IPS-18a (cell line): ENCODE measurements at regions not wholly inside any gene's neighbourhood (a gene's known extent, or its start where the extent isn't known, plus 50 kb on each side); places are given as distances from the start of the nearest gene placed in this dataset.
"Not testable (repeated sequence)": the region's sequence is repeated elsewhere in the genome, so short reads cannot be mapped to it uniquely, and the experiment has no call there.

ENCODE experiments used
- H3K27ac ChIP-seq: one replicate; pipeline ENCODE4 v1.5.1; 2013; ENCODE audit warnings: low read length
- H3K27me3 ChIP-seq: one replicate; pipeline ENCODE4 v1.6.1; 2013; ENCODE audit warnings: mild to moderate bottlenecking, low read length; ENCODE audit not compliant: control insufficient read depth, insufficient read depth
- H3K36me3 ChIP-seq: one replicate; pipeline ENCODE4 v1.6.1; 2013; ENCODE audit warnings: low read depth, low read length; ENCODE audit not compliant: control insufficient read depth
- H3K4me1 ChIP-seq: one replicate; pipeline ENCODE4 v1.6.1; 2013; ENCODE audit warnings: low read depth, low read length; ENCODE audit not compliant: control insufficient read depth
- H3K4me3 ChIP-seq: one replicate; pipeline ENCODE4 v1.5.1; 2013; ENCODE audit warnings: low read length
- H3K9ac ChIP-seq: one replicate; pipeline ENCODE4 v1.6.1; 2013; ENCODE audit warnings: mild to moderate bottlenecking, low read length, moderate library complexity
- H3K9me3 ChIP-seq: one replicate; pipeline ENCODE4 v1.6.1; 2013; ENCODE audit warnings: low read depth, low read length; ENCODE audit not compliant: control insufficient read depth

- H3K4me1 ChIP-seq, result no peaks in the 10 kb centered on the region
- H3K9me3 ChIP-seq, result no peaks in the 10 kb centered on the region
- no peak overlapping the region for H3K4me3 ChIP-seq
- no peak overlapping the region for H3K9ac ChIP-seq
- H3K36me3 ChIP-seq, result no peaks in the 10 kb centered on the region
- no peak overlapping the region for H3K27ac ChIP-seq
- H3K27me3 ChIP-seq, result no peaks in the 10 kb centered on the region
Measured at GRCh38 chr9:31323726-31324444, 1060.6 kb upstream of the ACO1 start.

- no peak overlapping the region for H3K9ac ChIP-seq
- no peaks in the 10 kb centered on the region for H3K27me3 ChIP-seq
- H3K4me1 ChIP-seq, result no peaks in the 10 kb centered on the region
- no peaks in the 10 kb centered on the region for H3K9me3 ChIP-seq
- no peaks in the 10 kb centered on the region for H3K36me3 ChIP-seq
- H3K4me3 ChIP-seq, result no peak overlapping the region
- no peak overlapping the region for H3K27ac ChIP-seq
Measured at GRCh38 chr9:31325778-31326177, 1058.7 kb upstream of the ACO1 start.

DNA sequence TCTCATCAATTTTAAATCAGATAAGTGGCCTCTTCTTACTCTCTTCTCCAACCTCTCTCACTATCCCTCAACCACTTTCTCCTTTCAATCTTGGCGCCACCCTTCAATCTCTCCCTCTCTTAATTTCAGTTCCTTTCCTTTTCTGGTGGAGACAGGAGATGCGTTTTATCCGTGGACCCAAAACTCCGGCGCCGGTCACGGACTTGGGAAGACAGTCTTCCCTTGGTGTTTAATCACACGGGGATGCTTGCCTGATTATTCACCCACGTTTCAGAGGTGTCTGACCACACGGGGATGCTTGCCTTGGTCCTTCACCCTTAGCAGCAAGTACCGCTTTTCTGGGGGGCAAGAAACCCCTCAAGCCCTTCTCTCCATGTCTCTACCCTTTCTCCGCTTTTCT lies 1057.6 kb upstream of the ACO1 start:
- not testable (repeated sequence) for H3K4me1 ChIP-seq, H3K9ac ChIP-seq, H3K4me3 ChIP-seq, H3K36me3 ChIP-seq, H3K9me3 ChIP-seq, H3K27me3 ChIP-seq, H3K27ac ChIP-seq

DNA sequence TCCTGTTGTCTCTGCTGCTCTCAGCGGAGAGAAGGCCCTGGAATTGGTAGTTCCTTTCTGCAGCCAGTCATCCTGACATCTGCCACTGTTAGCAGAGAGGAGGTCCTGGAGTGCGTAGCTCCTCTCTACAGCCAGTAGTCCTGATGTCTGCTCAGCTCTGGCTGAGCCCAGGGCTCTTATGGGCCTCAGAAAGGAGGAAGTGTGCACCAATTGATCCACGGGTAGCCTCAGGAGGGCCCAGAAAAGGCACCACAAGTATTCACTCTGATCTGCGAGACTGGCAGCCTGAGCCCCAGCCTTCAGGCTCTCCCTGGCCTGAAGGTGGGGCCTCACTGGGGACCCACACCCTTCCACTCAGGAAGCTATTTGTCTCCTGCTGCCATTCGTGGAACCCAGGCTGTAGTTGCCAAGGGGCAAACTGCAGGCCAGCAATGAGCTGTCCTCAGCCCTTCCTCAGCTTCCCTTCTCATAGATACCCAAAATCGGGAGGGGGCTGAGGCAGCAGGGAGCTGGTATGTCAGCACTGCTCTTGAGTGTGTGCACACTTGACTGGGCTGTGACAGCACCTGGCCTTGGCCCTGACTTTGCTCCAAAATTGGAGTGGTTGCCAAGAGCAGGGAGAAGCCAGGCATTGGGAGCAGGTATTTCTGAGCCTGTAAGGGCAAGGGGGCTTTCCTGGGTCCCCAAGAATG lies 1049.5 kb upstream of the ACO1 start:
- Histone ChIP-seq H3K4me1 (no peaks in the 10 kb centered on the region), H3K9ac (no peak overlapping the region), H3K4me3 (no peak overlapping the region), H3K9me3 (no peaks in the 10 kb centered on the region), H3K27ac (no peak overlapping the region), H3K36me3 (no peaks in the 10 kb centered on the region), H3K27me3 (no peaks in the 10 kb centered on the region)

- Histone ChIP-seq H3K4me1 (no peaks in the 10 kb centered on the region), H3K36me3 (no peaks in the 10 kb centered on the region), H3K4me3 (no peak overlapping the region), H3K27ac (no peak overlapping the region), H3K27me3 (no peaks in the 10 kb centered on the region), H3K9me3 (no peaks in the 10 kb centered on the region), H3K9ac (no peak overlapping the region)
Measured at GRCh38 chr9:31335529-31336234, 1048.8 kb upstream of the ACO1 start.

DNA sequence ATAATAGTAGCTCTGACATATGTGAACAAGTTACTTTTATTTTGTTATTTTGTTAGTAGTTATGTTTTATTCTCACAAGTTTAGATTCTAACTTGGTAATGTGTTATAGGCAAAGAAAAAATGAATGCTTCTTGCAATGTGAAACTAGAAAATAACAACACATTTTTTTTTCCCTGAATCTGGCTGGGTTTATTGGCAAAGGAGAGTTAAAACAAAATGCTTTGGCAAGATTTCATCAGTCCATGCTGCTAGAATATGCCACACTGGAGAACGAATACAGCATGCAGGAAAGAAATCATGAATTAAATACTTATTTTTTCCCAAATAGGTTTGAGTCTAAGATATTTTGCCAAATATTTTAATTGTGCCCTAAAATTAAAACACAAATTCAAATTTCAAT lies 1048.1 kb upstream of the ACO1 start:
- Histone ChIP-seq H3K27ac (no peak overlapping the region), H3K4me1 (no peaks in the 10 kb centered on the region), H3K36me3 (no peaks in the 10 kb centered on the region), H3K9ac (no peak overlapping the region), H3K4me3 (no peak overlapping the region), H3K27me3 (no peaks in the 10 kb centered on the region), H3K9me3 (no peaks in the 10 kb centered on the region)

DNA sequence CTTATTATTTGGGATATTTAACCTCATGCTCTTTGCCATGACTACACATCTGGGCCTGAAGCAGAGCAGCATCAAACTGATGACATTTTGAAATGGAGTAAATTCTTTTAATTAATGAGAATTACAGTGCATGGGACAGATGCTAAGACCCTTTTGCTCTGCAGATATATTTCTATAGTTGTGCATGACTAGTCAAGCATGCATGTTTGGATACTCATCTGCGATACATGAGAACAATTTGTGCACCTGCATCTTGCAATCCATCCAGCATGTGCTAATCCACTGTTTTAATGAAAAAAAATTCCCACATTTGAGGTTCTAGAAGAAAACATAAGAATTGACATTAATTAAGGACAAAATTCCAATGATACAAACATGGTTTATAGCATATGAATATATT lies 1047.6 kb upstream of the ACO1 start:
- H3K9me3 ChIP-seq, result no peaks in the 10 kb centered on the region
- no peak overlapping the region for H3K27ac ChIP-seq
- no peak overlapping the region for H3K9ac ChIP-seq
- no peaks in the 10 kb centered on the region for H3K27me3 ChIP-seq
- H3K4me1 ChIP-seq, result no peaks in the 10 kb centered on the region
- H3K4me3 ChIP-seq, result no peak overlapping the region
- H3K36me3 ChIP-seq, result no peaks in the 10 kb centered on the region

DNA sequence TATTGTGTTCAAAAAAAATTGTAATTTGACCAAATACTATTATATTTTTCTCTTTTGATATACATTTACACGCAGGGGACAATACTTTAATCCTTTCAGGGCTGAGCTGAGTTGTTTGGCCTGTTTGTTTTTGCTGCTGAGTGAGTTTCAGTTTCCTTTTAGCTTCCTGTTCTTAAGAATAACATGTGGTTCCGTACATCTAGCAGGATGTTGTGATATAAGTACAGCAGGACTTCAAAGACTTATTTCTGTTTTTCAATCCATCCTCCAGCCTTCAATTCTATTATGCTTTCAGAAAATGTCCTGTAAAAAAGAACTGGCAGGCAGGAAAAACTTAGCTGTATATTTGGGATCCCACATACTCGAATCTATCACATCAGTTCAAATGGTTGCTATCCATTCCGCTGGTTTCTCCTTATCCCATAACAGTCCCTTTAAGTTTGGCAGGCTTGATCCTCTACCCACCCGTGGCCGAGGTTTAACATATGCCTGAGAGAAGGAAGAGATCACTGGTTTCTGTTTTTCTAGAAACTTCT lies 1037.3 kb upstream of the ACO1 start:
- no peak overlapping the region for H3K9ac ChIP-seq
- no peak overlapping the region for H3K4me3 ChIP-seq
- H3K9me3 ChIP-seq, result no peaks in the 10 kb centered on the region
- peaks cover 4% of the 10 kb centered on the region for H3K4me1 ChIP-seq
- no peak overlapping the region for H3K27ac ChIP-seq
- H3K36me3 ChIP-seq, result no peaks in the 10 kb centered on the region
- H3K27me3 ChIP-seq, result no peaks in the 10 kb centered on the region

DNA sequence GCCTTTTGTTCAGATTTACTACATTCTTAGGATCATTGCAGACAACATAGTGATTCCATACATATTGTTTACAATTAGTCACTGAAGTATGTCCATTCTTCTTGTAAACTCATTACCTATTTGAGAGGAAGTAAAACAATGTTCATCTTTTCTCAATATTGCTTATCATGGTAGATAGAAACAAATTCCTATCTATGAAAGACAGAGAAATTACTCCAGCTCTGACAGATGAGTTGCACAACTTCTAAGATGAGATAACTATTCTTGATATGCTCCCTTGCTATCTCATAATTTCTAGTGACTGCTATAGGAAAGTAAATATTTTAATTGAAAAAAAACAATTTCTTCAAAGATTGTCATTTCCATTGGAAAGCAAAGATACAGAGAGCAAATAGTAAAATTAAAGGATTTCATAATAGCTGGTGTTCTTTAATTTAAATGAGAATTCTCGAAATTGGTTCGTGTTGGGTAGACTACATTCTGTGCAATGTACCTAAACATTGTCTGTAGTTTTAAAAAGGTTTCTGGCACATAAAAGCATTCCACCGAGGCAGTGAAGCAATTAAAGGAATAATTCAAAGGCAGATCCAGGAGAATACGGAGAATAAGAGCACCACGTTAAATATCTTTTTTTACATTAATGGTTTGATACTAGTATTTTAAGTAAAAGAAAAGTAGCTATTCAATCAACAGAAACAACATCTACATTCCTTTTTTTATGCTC lies 1029.1 kb upstream of the ACO1 start:
- H3K4me1 ChIP-seq, result no peaks in the 10 kb centered on the region
- H3K27me3 ChIP-seq, result no peaks in the 10 kb centered on the region
- no peak overlapping the region for H3K4me3 ChIP-seq
- H3K27ac ChIP-seq, result no peak overlapping the region
- H3K36me3 ChIP-seq, result no peaks in the 10 kb centered on the region
- no peaks in the 10 kb centered on the region for H3K9me3 ChIP-seq
- H3K9ac ChIP-seq, result no peak overlapping the region

GRCh38 chr9:31355965-31356364 lies 1028.5 kb upstream of the ACO1 start:
- no peak overlapping the region for H3K9ac ChIP-seq
- no peak overlapping the region for H3K4me3 ChIP-seq
- H3K36me3 ChIP-seq, result no peaks in the 10 kb centered on the region
- no peak overlapping the region for H3K27ac ChIP-seq
- no peaks in the 10 kb centered on the region for H3K27me3 ChIP-seq
- H3K4me1 ChIP-seq, result no peaks in the 10 kb centered on the region
- H3K9me3 ChIP-seq, result no peaks in the 10 kb centered on the region

- Histone ChIP-seq H3K36me3 (no peaks in the 10 kb centered on the region), H3K4me3 (no peak overlapping the region), H3K27ac (no peak overlapping the region)
Measured at GRCh38 chr9:31359071-31359470, 1025.4 kb upstream of the ACO1 start.

More at GRCh38 chr9:31359071-31359470, 1025.4 kb upstream of the ACO1 start:
- Histone ChIP-seq H3K27me3 (no peaks in the 10 kb centered on the region), H3K4me1 (no peaks in the 10 kb centered on the region), H3K9me3 (no peaks in the 10 kb centered on the region), H3K9ac (no peak overlapping the region)
